AG08395 (cell line): ENCODE measurements at regions not wholly inside any gene's neighbourhood (a gene's known extent, or its start where the extent isn't known, plus 50 kb on each side); places are given as distances from the start of the nearest gene placed in this dataset.

ENCODE experiments used
- DNase-seq: peaks from one replicate; pipeline ENCODE4 v3.0.0; 2012; ENCODE audit warnings: mixed read lengths, low spot score

GRCh38 chr5:62112689-62113228 lies 193.2 kb upstream of the KIF2A start:
- no peak for DNase-seq

- DNase-seq, result no peak
These were observed 191.0 kb upstream of the KIF2A start for GRCh38 chr5:62115014-62115413.

GRCh38 chr5:62124266-62124665 lies 181.7 kb upstream of the KIF2A start:
- DNase-seq, result no peak

GRCh38 chr5:62126090-62126489 lies 179.9 kb upstream of the KIF2A start:
- DNase-seq, result no peak

- DNase-seq, result no peak
These were observed 178.8 kb upstream of the KIF2A start for GRCh38 chr5:62127098-62127736.

GRCh38 chr5:62130107-62130506 lies 175.9 kb upstream of the KIF2A start:
- no peak for DNase-seq

- no peak for DNase-seq
These were observed 173.7 kb upstream of the KIF2A start for GRCh38 chr5:62132276-62132675.

GRCh38 chr5:62133426-62133825 lies 172.6 kb upstream of the KIF2A start:
- DNase-seq, result no peak

GRCh38 chr5:62134811-62135210 lies 171.2 kb upstream of the KIF2A start:
- no peak for DNase-seq

- no peak for DNase-seq
These were observed 168.4 kb upstream of the KIF2A start for GRCh38 chr5:62137628-62138027.

- DNase-seq, result no peak
These were observed 167.4 kb upstream of the KIF2A start for GRCh38 chr5:62138607-62139006.

GRCh38 chr5:62139741-62140140 lies 166.3 kb upstream of the KIF2A start:
- no peak for DNase-seq

GRCh38 chr5:62142351-62142750 lies 163.7 kb upstream of the KIF2A start:
- no peak for DNase-seq

- peak; percentile 7 for DNase-seq
These were observed 162.5 kb upstream of the KIF2A start for GRCh38 chr5:62143268-62144229.

GRCh38 chr5:62144401-62145022 lies 161.5 kb upstream of the KIF2A start:
- DNase-seq, result no peak

GRCh38 chr5:62149879-62150278 lies 156.1 kb upstream of the KIF2A start:
- DNase-seq, result no peak

- DNase-seq, result no peak
These were observed 153.5 kb upstream of the KIF2A start for GRCh38 chr5:62152394-62153087.

- DNase-seq, result no peak
These were observed 151.2 kb upstream of the KIF2A start for GRCh38 chr5:62154758-62155157.

GRCh38 chr5:62155988-62156387 lies 150.0 kb upstream of the KIF2A start:
- DNase-seq, result no peak

GRCh38 chr5:62167561-62168057 lies 138.4 kb upstream of the KIF2A start:
- no peak for DNase-seq

- DNase-seq, result no peak
These were observed 137.3 kb upstream of the KIF2A start for GRCh38 chr5:62168506-62169281.
